Neural progenitor cell (in vitro differentiated cells): ENCODE measurements at regions not wholly inside any gene's neighbourhood (a gene's known extent, or its start where the extent isn't known, plus 50 kb on each side); places are given as distances from the start of the nearest gene placed in this dataset.

ENCODE experiments used
- CTCF ChIP-seq: fragments of 200-600 bp; sonication (generic); IDR thresholded peaks from 2 replicates; pipeline ENCODE4 v1.5.1; 2017; ENCODE audit warnings: antibody characterized with exemption, mild to moderate bottlenecking
- EZH2 ChIP-seq: fragments of 200-600 bp; sonication (generic); IDR thresholded peaks from 2 replicates; pipeline ENCODE4 v1.6.1; 2017; ENCODE audit warnings: antibody characterized with exemption, mild to moderate bottlenecking, moderate library complexity
- EZH2phosphoT487 ChIP-seq: fragments of 200-600 bp; sonication (generic); IDR thresholded peaks from 2 replicates; pipeline ENCODE4 v1.6.1; 2017; ENCODE audit warnings: antibody characterized with exemption

- TF ChIP-seq CTCF = no peak
- TF ChIP-seq EZH2 = no peak
- no peak for TF ChIP-seq EZH2phosphoT487
Measured at GRCh38 chr4:57320217-57320616, 210.0 kb upstream of the IGFBP7 start.
